OCI-LY7 (cell line): ENCODE measurements at regions not wholly inside any gene's neighbourhood (a gene's known extent, or its start where the extent isn't known, plus 50 kb on each side); places are given as distances from the start of the nearest gene placed in this dataset.

Experiments
- BruUV-seq: library from RNA; stranded (reverse); fragments of 400-500 nt; replicated peaks from 2 replicates; lab custom pipeline; 2021; lab: Mats Ljungman, UMichigan
- CTCF ChIA-PET: fragments of 300-600 bp; sonication (Branson Sonifier 250); formaldehyde crosslinking; loops from one replicate; lab custom pipeline; 2022; ENCODE audit warnings: antibody characterized with exemption; ENCODE audit not compliant: unreplicated experiment; lab: Charles Lee
- POLR2A ChIA-PET: fragments of 300-600 bp; sonication (Branson Sonifier 250); formaldehyde crosslinking; loops from one replicate; lab custom pipeline; 2022; ENCODE audit warnings: antibody characterized with exemption; lab: Charles Lee
- DNase-seq: peaks from one replicate; pipeline ENCODE4 v3.0.0-alpha.2; 2015; ENCODE audit warnings: low spot score
- H2AFZ ChIP-seq: fragments of 200-600 bp; sonication (generic), shearing (Covaris generic); 2 replicates; pipeline ENCODE4 v1.6.1; 2014; ENCODE audit warnings: mild to moderate bottlenecking, antibody characterized with exemption, low read length, moderate library complexity
- H3K27ac ChIP-seq: fragments of 200-600 bp; sonication (generic); 2 replicates; pipeline ENCODE4 v1.5.1; 2014; ENCODE audit warnings: mixed run types, low read depth, mild to moderate bottlenecking, moderate library complexity, low read length, inconsistent platforms; ENCODE audit not compliant: poor library complexity, severe bottlenecking
- H3K36me3 ChIP-seq: fragments of 200-600 bp; sonication (generic); 2 replicates; pipeline ENCODE4 v1.6.1; 2014; ENCODE audit warnings: mild to moderate bottlenecking, antibody characterized with exemption, low read length, moderate library complexity, mixed read lengths; ENCODE audit not compliant: insufficient read depth
- H3K4me1 ChIP-seq: fragments of 200-600 bp; sonication (generic); 2 replicates; pipeline ENCODE4 v1.5.1; 2014; ENCODE audit warnings: mild to moderate bottlenecking, low read length; ENCODE audit not compliant: insufficient read depth, poor library complexity, severe bottlenecking
- H3K4me2 ChIP-seq: fragments of 200-600 bp; sonication (generic); 2 replicates; pipeline ENCODE4 v1.6.1; 2014; ENCODE audit warnings: mild to moderate bottlenecking, low read length
- H3K4me3 ChIP-seq: fragments of 200-600 bp; sonication (generic); 2 replicates; pipeline ENCODE4 v1.5.1; 2014; ENCODE audit warnings: mild to moderate bottlenecking, low read depth, low read length; ENCODE audit not compliant: poor library complexity, severe bottlenecking
- H3K79me2 ChIP-seq: fragments of 200-600 bp; sonication (generic); 2 replicates; pipeline ENCODE4 v1.6.1; 2016; ENCODE audit warnings: low read depth, mild to moderate bottlenecking, low read length, moderate library complexity, mixed read lengths; ENCODE audit not compliant: insufficient read depth
- H3K9me2 ChIP-seq: fragments of 200-600 bp; sonication (generic); 2 replicates; pipeline ENCODE4 v1.6.1; 2016; ENCODE audit warnings: mild to moderate bottlenecking, low read length, mixed read lengths; ENCODE audit not compliant: insufficient read depth
- H3K9me3 ChIP-seq: fragments of 200-600 bp; sonication (generic); 2 replicates; pipeline ENCODE4 v1.6.1; 2014; ENCODE audit warnings: mild to moderate bottlenecking, mixed run types, low read length, mixed read lengths
- H4K20me1 ChIP-seq: fragments of 200-600 bp; sonication (generic); 2 replicates; pipeline ENCODE4 v1.6.1; 2014; ENCODE audit warnings: mild to moderate bottlenecking, antibody characterized with exemption, low read length, moderate library complexity, mixed read lengths; ENCODE audit not compliant: insufficient read depth
- EZH2phosphoT487 ChIP-seq: fragments of 200-600 bp; sonication (generic); IDR thresholded peaks from 2 replicates; pipeline ENCODE4 v1.6.1; 2018; ENCODE audit warnings: low read depth, borderline replicate concordance, mild to moderate bottlenecking, mixed run types, antibody characterized with exemption, low read length, moderate library complexity, mixed read lengths
- intact Hi-C: fragments of 100-400 bp; cut with micrococcal nuclease; formaldehyde crosslinking; loops from one replicate; pipeline ENCODE4 v1.10.0; 2022; ENCODE audit not compliant: unreplicated experiment
- TF ChIP-seq, protein P1 (sequence below): fragments of 200-600 bp; sonication (generic); conservative IDR thresholded peaks from 2 replicates; pipeline ENCODE4 v1.5.1; 2014; ENCODE audit warnings: mild to moderate bottlenecking, antibody characterized with exemption, low read length, moderate library complexity, mixed read lengths

DNA sequence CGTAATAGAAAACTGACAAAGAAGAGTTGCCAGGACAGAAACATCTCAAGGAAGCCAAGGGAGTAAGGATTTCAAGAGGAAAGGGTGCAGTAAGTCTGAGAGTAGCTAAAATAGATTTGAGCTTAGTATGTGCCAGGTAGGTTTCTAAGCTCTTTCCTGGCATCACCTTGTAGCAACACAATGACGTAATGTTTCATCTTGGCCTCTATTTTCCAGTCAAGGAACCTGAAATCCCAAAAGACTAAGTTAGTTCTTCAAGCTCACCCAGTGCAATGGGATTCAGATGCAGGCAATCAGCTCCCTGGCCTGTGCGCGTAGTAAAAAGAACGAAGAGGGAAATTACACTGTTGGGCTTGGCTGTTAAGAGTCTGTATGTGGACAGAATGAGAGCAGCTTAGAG is 586.5 kb upstream of the TENM3 start:
- Histone ChIP-seq H3K4me1 (no peaks in the 10 kb centered on the region), H3K4me2 (no peak overlapping the region), H3K9me2 (no peaks in the 10 kb centered on the region), H3K36me3 (no peaks in the 10 kb centered on the region), H3K79me2 (no peaks in the 10 kb centered on the region), H2AFZ (no peak overlapping the region), H3K4me3 (no peak overlapping the region), H3K27ac (no peak overlapping the region), H4K20me1 (no peaks in the 10 kb centered on the region), H3K9me3 (no peaks in the 10 kb centered on the region)
- intact Hi-C loops, result no loop called here
- TF ChIP-seq EZH2phosphoT487, result no peak
- TF ChIP-seq, protein P1, sequence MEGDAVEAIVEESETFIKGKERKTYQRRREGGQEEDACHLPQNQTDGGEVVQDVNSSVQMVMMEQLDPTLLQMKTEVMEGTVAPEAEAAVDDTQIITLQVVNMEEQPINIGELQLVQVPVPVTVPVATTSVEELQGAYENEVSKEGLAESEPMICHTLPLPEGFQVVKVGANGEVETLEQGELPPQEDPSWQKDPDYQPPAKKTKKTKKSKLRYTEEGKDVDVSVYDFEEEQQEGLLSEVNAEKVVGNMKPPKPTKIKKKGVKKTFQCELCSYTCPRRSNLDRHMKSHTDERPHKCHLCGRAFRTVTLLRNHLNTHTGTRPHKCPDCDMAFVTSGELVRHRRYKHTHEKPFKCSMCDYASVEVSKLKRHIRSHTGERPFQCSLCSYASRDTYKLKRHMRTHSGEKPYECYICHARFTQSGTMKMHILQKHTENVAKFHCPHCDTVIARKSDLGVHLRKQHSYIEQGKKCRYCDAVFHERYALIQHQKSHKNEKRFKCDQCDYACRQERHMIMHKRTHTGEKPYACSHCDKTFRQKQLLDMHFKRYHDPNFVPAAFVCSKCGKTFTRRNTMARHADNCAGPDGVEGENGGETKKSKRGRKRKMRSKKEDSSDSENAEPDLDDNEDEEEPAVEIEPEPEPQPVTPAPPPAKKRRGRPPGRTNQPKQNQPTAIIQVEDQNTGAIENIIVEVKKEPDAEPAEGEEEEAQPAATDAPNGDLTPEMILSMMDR, result no peak
- ChIA-PET POLR2A (no interaction called here), CTCF (no interaction called here)
- no peak for DNase-seq
- BruUV-seq, result no TSS peak

DNA sequence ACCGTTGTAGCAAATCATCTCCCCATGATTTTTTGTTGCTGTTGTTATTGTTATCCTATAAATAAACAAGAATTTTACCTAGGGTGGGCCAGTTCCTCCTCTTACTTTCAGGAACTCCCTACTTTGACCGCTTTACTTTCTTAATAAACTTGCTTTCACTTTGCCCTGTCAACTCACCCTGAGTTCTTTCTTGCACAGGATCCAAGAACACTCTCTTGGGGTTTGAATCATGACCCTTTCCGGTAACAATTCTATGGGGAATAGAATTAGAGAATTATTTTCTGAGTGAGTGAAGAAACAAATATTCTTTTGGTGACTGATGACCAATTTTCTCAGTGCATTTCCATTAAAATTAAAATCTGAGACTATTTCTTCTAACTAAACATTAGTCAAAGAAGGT is 584.0 kb upstream of the TENM3 start:
- Histone ChIP-seq H3K9me3 (no peaks in the 10 kb centered on the region), H3K4me2 (no peak overlapping the region), H3K79me2 (no peaks in the 10 kb centered on the region), H3K9me2 (no peaks in the 10 kb centered on the region), H2AFZ (no peak overlapping the region), H3K36me3 (no peaks in the 10 kb centered on the region), H4K20me1 (no peaks in the 10 kb centered on the region), H3K4me1 (no peaks in the 10 kb centered on the region), H3K4me3 (no peak overlapping the region), H3K27ac (no peak overlapping the region)
- ChIA-PET CTCF (no interaction called here), POLR2A (no interaction called here)
- TF ChIP-seq EZH2phosphoT487, result no peak
- TF ChIP-seq, protein P1, result no peak
- BruUV-seq, result no TSS peak
- intact Hi-C loops, result no loop called here
- no peak for DNase-seq

DNA sequence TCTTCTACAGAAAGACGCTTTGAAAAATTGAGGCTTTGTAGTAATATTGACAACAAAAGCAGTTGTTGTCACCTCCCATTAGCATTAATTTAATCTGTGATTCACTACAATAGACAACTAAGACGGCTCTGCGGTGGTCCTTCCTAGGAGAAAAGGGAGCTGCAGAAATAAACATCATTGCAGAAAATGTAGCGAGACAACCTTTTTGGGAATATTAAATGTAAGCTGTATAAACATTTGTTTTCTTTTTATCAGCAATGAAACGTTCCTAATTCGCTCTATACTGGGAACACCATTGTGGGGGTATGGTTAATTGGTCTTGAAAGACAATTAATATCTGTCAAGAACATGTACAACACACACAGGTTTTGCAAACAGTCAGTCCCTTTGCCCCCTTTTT is 583.3 kb upstream of the TENM3 start:
- no peaks in the 10 kb centered on the region for H3K4me1 ChIP-seq
- no peaks in the 10 kb centered on the region for H3K36me3 ChIP-seq
- no peak overlapping the region for H3K4me2 ChIP-seq
- H3K4me3 ChIP-seq, result no peak overlapping the region
- TF ChIP-seq, protein P1, result no peak
- TF ChIP-seq EZH2phosphoT487, result no peak
- no peak overlapping the region for H2AFZ ChIP-seq
- no peaks in the 10 kb centered on the region for H3K79me2 ChIP-seq
- POLR2A ChIA-PET, result no interaction called here
- BruUV-seq, result no TSS peak
- H3K27ac ChIP-seq, result no peak overlapping the region
- no peaks in the 10 kb centered on the region for H3K9me2 ChIP-seq
- no peak for DNase-seq
- intact Hi-C loops, result no loop called here
- H4K20me1 ChIP-seq, result no peaks in the 10 kb centered on the region
- H3K9me3 ChIP-seq, result no peaks in the 10 kb centered on the region
- CTCF ChIA-PET, result no interaction called here
